ENCODE measurements at regions not wholly inside any gene's neighbourhood (a gene's known extent, or its start where the extent isn't known, plus 50 kb on each side); places are given as distances from the start of the nearest gene placed in this dataset.
A peak's percentile ranks its signal among the peaks of the same experiment; 100 is the strongest.

GRCh38 chr2:120464448-120464931 lies 118.6 kb downstream of the INHBB start (continued):
- TF ChIP-seq ZNF275 (CRISPR knock-in tag; IDR thresholded peaks at IDR 0.05; ENCODE audit: borderline replicate concordance) = no peak
- TF ChIP-seq KDM5A (IDR thresholded peaks at IDR 0.05; ENCODE audit: borderline replicate concordance, low read length) = no peak
- TF ChIP-seq MTA1 (CRISPR knock-in tag; IDR thresholded peaks at IDR 0.05; ENCODE audit: borderline replicate concordance) = no peak
- no peak for TF ChIP-seq ZBTB14 (CRISPR knock-in tag; IDR thresholded peaks at IDR 0.05)
- TF ChIP-seq ZNF713 (CRISPR knock-in tag; IDR thresholded peaks at IDR 0.05) = no peak
- TF ChIP-seq ARID5B (CRISPR knock-in tag; IDR thresholded peaks at IDR 0.05) = no peak
- 0 out of 2 replicates have a peak, but pooled peaks have one; percentile 31 for TF ChIP-seq ZNF574 (CRISPR knock-in tag; IDR thresholded peaks at IDR 0.05)
- peak; percentile 21; the same call in 1 of the 2 replicates for TF ChIP-seq RXRA (CRISPR knock-in tag; IDR thresholded peaks at IDR 0.05)
- TF ChIP-seq MEIS1 (CRISPR knock-in tag; IDR thresholded peaks at IDR 0.05; ENCODE audit: borderline replicate concordance) = no peak
- TF ChIP-seq ZNF501 (CRISPR knock-in tag; IDR thresholded peaks at IDR 0.05) = peak; percentile 60
- no peak for TF ChIP-seq SUZ12 (IDR thresholded peaks at IDR 0.05; ENCODE audit: low read depth, low read length)
- no peak for TF ChIP-seq ZFP36L1 (CRISPR knock-in tag; IDR thresholded peaks at IDR 0.05)
- TF ChIP-seq ZSCAN31 (CRISPR knock-in tag; IDR thresholded peaks at IDR 0.05; ENCODE audit: low read depth) = no peak
- TF ChIP-seq ZSCAN22 (CRISPR knock-in tag; IDR thresholded peaks at IDR 0.05) = no peak
- no peak for TF ChIP-seq HNF4A (CRISPR knock-in tag; IDR thresholded peaks at IDR 0.05)
- TF ChIP-seq FOSL2 (CRISPR knock-in tag; IDR thresholded peaks at IDR 0.05) = peak; percentile 63
- no peak for TF ChIP-seq SOX6 (IDR thresholded peaks at IDR 0.05)
- no peak for TF ChIP-seq SOX6 (CRISPR knock-in tag; IDR thresholded peaks at IDR 0.05)
- no peak for TF ChIP-seq CCDC6 (CRISPR knock-in tag; IDR thresholded peaks at IDR 0.05)
- no peak for TF ChIP-seq PHF20 (CRISPR knock-in tag; IDR thresholded peaks at IDR 0.05)
- no peak for TF ChIP-seq ZBTB2 (CRISPR knock-in tag; IDR thresholded peaks at IDR 0.05; ENCODE audit: low read depth)
